Breast epithelium (tissue), 3 donors: ENCODE measurements at regions not wholly inside any gene's neighbourhood (a gene's known extent, or its start where the extent isn't known, plus 50 kb on each side); places are given as distances from the start of the nearest gene placed in this dataset.

Experiments
- POLR2AphosphoS5 ChIP-seq, 3 donors: sonication (generic); formaldehyde crosslinking; IDR thresholded peaks; one replicate each; pipeline ENCODE4 v1.6.1; 2017; ENCODE audit warnings: antibody characterized with exemption in 3 of 3
- TF ChIP-seq, protein P1 (sequence below), 3 donors: fragments of 450-650 bp; IDR thresholded peaks; one replicate each; pipeline ENCODE4 v1.5.1; 2016 to 2017; ENCODE audit warnings: antibody characterized with exemption in 3 of 3, mild to moderate bottlenecking in 3 of 3, moderate library complexity in 3 of 3

- TF ChIP-seq, protein P1, sequence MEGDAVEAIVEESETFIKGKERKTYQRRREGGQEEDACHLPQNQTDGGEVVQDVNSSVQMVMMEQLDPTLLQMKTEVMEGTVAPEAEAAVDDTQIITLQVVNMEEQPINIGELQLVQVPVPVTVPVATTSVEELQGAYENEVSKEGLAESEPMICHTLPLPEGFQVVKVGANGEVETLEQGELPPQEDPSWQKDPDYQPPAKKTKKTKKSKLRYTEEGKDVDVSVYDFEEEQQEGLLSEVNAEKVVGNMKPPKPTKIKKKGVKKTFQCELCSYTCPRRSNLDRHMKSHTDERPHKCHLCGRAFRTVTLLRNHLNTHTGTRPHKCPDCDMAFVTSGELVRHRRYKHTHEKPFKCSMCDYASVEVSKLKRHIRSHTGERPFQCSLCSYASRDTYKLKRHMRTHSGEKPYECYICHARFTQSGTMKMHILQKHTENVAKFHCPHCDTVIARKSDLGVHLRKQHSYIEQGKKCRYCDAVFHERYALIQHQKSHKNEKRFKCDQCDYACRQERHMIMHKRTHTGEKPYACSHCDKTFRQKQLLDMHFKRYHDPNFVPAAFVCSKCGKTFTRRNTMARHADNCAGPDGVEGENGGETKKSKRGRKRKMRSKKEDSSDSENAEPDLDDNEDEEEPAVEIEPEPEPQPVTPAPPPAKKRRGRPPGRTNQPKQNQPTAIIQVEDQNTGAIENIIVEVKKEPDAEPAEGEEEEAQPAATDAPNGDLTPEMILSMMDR (IDR thresholded peaks at IDR 0.05), result no peak
- no peak for TF ChIP-seq POLR2AphosphoS5 (IDR thresholded peaks at IDR 0.05)
Observed at GRCh38 chr4:161256716-161257115, 907.1 kb downstream of the FSTL5 start.
